ENCODE measurements at regions not wholly inside any gene's neighbourhood (a gene's known extent, or its start where the extent isn't known, plus 50 kb on each side); places are given as distances from the start of the nearest gene placed in this dataset.
"Not testable (repeated sequence)": the region's sequence is repeated elsewhere in the genome, so short reads cannot be mapped to it uniquely, and the experiment has no call there.

DNA sequence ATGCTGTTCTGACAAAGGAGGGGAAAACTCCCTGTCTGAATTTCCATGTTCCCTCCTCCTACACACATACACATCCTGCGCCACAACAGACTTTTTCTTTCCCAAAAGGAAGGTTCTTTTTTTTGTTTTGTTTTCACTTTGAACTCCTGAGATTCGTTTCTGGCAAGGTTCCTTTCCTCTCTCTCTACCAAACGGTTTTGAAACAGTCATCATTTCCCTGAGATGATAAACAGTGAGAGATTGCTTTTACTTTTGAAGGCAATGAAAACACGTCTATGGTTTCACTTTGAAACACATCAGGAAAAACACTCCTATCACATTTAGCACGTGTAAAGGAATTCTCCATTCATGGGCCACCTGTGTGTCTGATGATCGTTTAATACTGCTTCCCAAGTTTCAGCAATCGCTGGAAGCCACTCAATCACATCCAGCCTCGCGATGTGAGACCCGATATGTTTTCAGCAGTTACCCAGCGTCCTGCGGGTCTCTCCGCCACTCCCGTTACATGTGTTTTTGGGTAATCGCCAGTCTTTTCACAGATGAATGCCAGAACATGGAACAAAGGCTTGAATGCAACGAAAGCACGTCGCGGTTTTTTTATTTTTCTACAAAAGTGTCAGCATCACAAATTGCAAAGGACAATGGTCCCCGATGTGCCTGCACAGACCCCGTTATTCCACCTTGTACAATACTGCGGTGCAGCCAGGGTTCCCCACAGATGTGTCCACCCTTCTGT is 62.8 kb upstream of the CUX1 start:
- TF ChIP-seq POLR2A (IDR thresholded peaks at IDR 0.05) = no peak
- no peak for TF ChIP-seq EP300 (IDR thresholded peaks at IDR 0.05)
- TF ChIP-seq, protein P1, sequence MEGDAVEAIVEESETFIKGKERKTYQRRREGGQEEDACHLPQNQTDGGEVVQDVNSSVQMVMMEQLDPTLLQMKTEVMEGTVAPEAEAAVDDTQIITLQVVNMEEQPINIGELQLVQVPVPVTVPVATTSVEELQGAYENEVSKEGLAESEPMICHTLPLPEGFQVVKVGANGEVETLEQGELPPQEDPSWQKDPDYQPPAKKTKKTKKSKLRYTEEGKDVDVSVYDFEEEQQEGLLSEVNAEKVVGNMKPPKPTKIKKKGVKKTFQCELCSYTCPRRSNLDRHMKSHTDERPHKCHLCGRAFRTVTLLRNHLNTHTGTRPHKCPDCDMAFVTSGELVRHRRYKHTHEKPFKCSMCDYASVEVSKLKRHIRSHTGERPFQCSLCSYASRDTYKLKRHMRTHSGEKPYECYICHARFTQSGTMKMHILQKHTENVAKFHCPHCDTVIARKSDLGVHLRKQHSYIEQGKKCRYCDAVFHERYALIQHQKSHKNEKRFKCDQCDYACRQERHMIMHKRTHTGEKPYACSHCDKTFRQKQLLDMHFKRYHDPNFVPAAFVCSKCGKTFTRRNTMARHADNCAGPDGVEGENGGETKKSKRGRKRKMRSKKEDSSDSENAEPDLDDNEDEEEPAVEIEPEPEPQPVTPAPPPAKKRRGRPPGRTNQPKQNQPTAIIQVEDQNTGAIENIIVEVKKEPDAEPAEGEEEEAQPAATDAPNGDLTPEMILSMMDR (IDR thresholded peaks at IDR 0.05) = no peak
- no peak for TF ChIP-seq POLR2AphosphoS5 (IDR thresholded peaks at IDR 0.05)
- Histone ChIP-seq H3K27me3 (no peaks in the 10 kb centered on the region), H3K4me3 (peak overlapping the region; percentile 27 to 52 (median 38)), H3K27ac (no peak overlapping the region), H3K9me3 (no peaks in the 10 kb centered on the region), H3K4me1 (peaks cover 0 to 8% (median 4%) of the 10 kb centered on the region in 4 donors), H3K36me3 (no peaks in the 10 kb centered on the region)
- no peak for DNase-seq
- ATAC-seq (ENCODE audit: low FRiP score in 2 of 2) = peak in 1 of 2 donors; percentile 36
- WGBS, 2 donors = 15 to 18% methylated on average over 22 of the region's 22 CpGs

DNA sequence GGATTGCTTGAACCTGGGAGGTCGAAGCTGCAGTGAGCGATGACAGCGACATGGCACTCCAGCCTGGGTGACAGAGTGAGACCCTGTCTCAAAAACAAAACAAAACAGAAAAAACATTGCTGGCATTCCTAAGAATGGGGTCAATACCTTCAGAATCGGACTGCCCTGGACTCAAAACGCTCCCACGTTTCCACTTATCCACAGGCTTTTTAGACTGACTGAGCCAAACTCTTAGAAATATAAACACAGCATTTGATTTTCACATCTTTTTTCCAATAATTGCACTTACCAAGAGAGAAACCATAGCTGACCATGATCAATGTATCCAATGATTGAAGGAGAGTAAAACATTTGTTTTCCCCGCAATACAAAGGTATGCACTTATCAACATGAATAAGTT is 59.5 kb upstream of the CUX1 start:
- 82 to 93% methylated on average over 7 of the region's 7 CpGs for WGBS, 2 donors
- Histone ChIP-seq H3K9me3 (no peaks in the 10 kb centered on the region), H3K27ac (no peak overlapping the region), H3K27me3 (no peaks in the 10 kb centered on the region), H3K36me3 (no peaks in the 10 kb centered on the region), H3K4me3 (no peak overlapping the region), H3K4me1 (peaks cover 0 to 8% (median 4%) of the 10 kb centered on the region in 4 donors)
- no peak for DNase-seq
- TF ChIP-seq EP300 (IDR thresholded peaks at IDR 0.05) (no peak), POLR2AphosphoS5 (IDR thresholded peaks at IDR 0.05) (no peak), POLR2A (IDR thresholded peaks at IDR 0.05) (no peak)
- TF ChIP-seq, protein P1 (IDR thresholded peaks at IDR 0.05) = no peak
- no peak for ATAC-seq (ENCODE audit: low FRiP score in 2 of 2)

GRCh38 chr7:101758519-101758918 is 58.9 kb upstream of the CUX1 start:
- H3K4me1 ChIP-seq; H3K36me3 ChIP-seq; H3K27me3 ChIP-seq; H3K27ac ChIP-seq; H3K4me3 ChIP-seq; H3K9me3 ChIP-seq; DNase-seq; ATAC-seq (ENCODE audit: low FRiP score in 2 of 2): not testable (repeated sequence)
- 89 to 94% methylated on average over 2 of the region's 2 CpGs for WGBS, 2 donors

DNA sequence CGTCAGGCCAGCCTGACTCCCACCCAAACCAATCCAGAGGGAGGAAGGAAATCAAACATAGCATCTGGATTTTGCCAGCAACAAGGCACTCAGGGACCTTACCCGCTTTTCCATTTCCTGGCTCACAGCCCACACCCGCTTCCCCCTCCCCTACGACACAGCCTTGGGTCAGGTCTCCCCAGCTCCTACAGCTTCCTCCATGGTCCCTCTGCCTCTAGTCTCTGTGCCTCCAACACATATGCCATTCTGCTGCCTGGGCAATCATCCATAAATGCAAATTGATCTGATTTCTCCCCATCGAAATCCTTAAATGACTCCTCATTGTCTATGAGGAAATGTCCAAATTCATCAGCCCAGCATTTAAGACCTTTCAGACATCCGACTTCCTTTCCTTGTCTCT is 53.2 kb upstream of the CUX1 start:
- Histone ChIP-seq H3K9me3 (no peaks in the 10 kb centered on the region), H3K27ac (no peak overlapping the region), H3K4me3 (no peak overlapping the region), H3K36me3 (no peaks in the 10 kb centered on the region), H3K27me3 (no peaks in the 10 kb centered on the region), H3K4me1 (no peaks in the 10 kb centered on the region)
- ATAC-seq (ENCODE audit: low FRiP score in 2 of 2) (no peak), DNase-seq (no peak)
- TF ChIP-seq POLR2A (IDR thresholded peaks at IDR 0.05) (no peak), POLR2AphosphoS5 (IDR thresholded peaks at IDR 0.05) (no peak), EP300 (IDR thresholded peaks at IDR 0.05) (no peak)
- TF ChIP-seq, protein P1 (IDR thresholded peaks at IDR 0.05) = no peak
- WGBS, 2 donors = 26 to 39% methylated on average over 5 to 6 of the region's 6 CpGs

- no peak for ATAC-seq (ENCODE audit: low FRiP score in 2 of 2)
- Histone ChIP-seq H3K27ac (no peak overlapping the region), H3K36me3 (no peaks in the 10 kb centered on the region), H3K4me1 (no peaks in the 10 kb centered on the region), H3K27me3 (no peaks in the 10 kb centered on the region), H3K4me3 (no peak overlapping the region), H3K9me3 (no peaks in the 10 kb centered on the region)
- no peak for DNase-seq
- WGBS, 2 donors = 83 to 92% methylated on average over 6 of the region's 6 CpGs
- TF ChIP-seq EP300 (IDR thresholded peaks at IDR 0.05) = no peak
- TF ChIP-seq POLR2A (IDR thresholded peaks at IDR 0.05) = no peak
- TF ChIP-seq, protein P1 (IDR thresholded peaks at IDR 0.05) = no peak
- no peak for TF ChIP-seq POLR2AphosphoS5 (IDR thresholded peaks at IDR 0.05)
Observed at GRCh38 chr7:101767544-101767943, 49.9 kb upstream of the CUX1 start.
